HG02885 (cell line): ENCODE measurements at regions not wholly inside any gene's neighbourhood (a gene's known extent, or its start where the extent isn't known, plus 50 kb on each side); places are given as distances from the start of the nearest gene placed in this dataset.

Source experiments
- ATAC-seq: cut with Tn5 transposase; IDR thresholded peaks from one replicate; pipeline ENCODE4 v1.9.1; 2021; ENCODE audit warnings: mild to moderate bottlenecking; ENCODE audit not compliant: unreplicated experiment, poor library complexity

GRCh38 chr3:23099677-23100076 is 103.5 kb upstream of the UBE2E2 start:
- ATAC-seq = no peak

- no peak for ATAC-seq
Observed at GRCh38 chr3:23100106-23100505, 103.0 kb upstream of the UBE2E2 start.

GRCh38 chr3:23103764-23104163 is 99.4 kb upstream of the UBE2E2 start:
- no peak for ATAC-seq

- ATAC-seq = no peak
Observed at GRCh38 chr3:23105048-23105447, 98.1 kb upstream of the UBE2E2 start.

GRCh38 chr3:23106666-23107065 is 96.5 kb upstream of the UBE2E2 start:
- ATAC-seq = no peak

- no peak for ATAC-seq
Observed at GRCh38 chr3:23107221-23107620, 95.9 kb upstream of the UBE2E2 start.

GRCh38 chr3:23108451-23109057 is 94.6 kb upstream of the UBE2E2 start:
- ATAC-seq = no peak

- no peak for ATAC-seq
Observed at GRCh38 chr3:23111286-23111685, 91.8 kb upstream of the UBE2E2 start.

GRCh38 chr3:23111797-23112196 is 91.3 kb upstream of the UBE2E2 start:
- no peak for ATAC-seq

- ATAC-seq = no peak
Observed at GRCh38 chr3:23112491-23112890, 90.6 kb upstream of the UBE2E2 start.

- no peak for ATAC-seq
Observed at GRCh38 chr3:23113455-23114171, 89.5 kb upstream of the UBE2E2 start.

GRCh38 chr3:23114432-23114831 is 88.7 kb upstream of the UBE2E2 start:
- ATAC-seq = no peak

GRCh38 chr3:23115171-23115877 is 87.8 kb upstream of the UBE2E2 start:
- ATAC-seq = no peak

- ATAC-seq = no peak
Observed at GRCh38 chr3:23116081-23116837, 86.9 kb upstream of the UBE2E2 start.

- ATAC-seq = no peak
Observed at GRCh38 chr3:23117856-23118255, 85.3 kb upstream of the UBE2E2 start.

GRCh38 chr3:23127196-23127595 is 75.9 kb upstream of the UBE2E2 start:
- ATAC-seq = no peak

GRCh38 chr3:23128655-23129054 is 74.5 kb upstream of the UBE2E2 start:
- no peak for ATAC-seq

- ATAC-seq = no peak
Observed at GRCh38 chr3:23129117-23129516, 74.0 kb upstream of the UBE2E2 start.

GRCh38 chr3:23129817-23130216 is 73.3 kb upstream of the UBE2E2 start:
- peak; percentile 71 for ATAC-seq

- no peak for ATAC-seq
Observed at GRCh38 chr3:23130406-23130805, 72.7 kb upstream of the UBE2E2 start.
